Endothelial cell (in vitro differentiated cells): ENCODE measurements at regions not wholly inside any gene's neighbourhood (a gene's known extent, or its start where the extent isn't known, plus 50 kb on each side); places are given as distances from the start of the nearest gene placed in this dataset.

Experiments used
- DNase-seq: peaks from one replicate; pipeline ENCODE4 v3.0.0; 2021; ENCODE audit warnings: low spot score
- H3K27ac Mint-ChIP-seq: one replicate; pipeline ENCODE4 v1.8.0; 2021; ENCODE audit warnings: mixed read lengths, inconsistent platforms; ENCODE audit not compliant: unreplicated experiment
- H3K27me3 Mint-ChIP-seq: one replicate; pipeline ENCODE4 v1.8.0; 2021; ENCODE audit warnings: mild to moderate bottlenecking, moderate library complexity, mixed read lengths, inconsistent platforms; ENCODE audit not compliant: unreplicated experiment
- H3K36me3 Mint-ChIP-seq: one replicate; pipeline ENCODE4 v1.8.0; 2021; ENCODE audit warnings: mild to moderate bottlenecking, low read depth, mixed read lengths, inconsistent platforms; ENCODE audit not compliant: unreplicated experiment
- H3K4me1 Mint-ChIP-seq: one replicate; pipeline ENCODE4 v1.8.0; 2021; ENCODE audit warnings: mild to moderate bottlenecking, mixed read lengths, inconsistent platforms; ENCODE audit not compliant: unreplicated experiment
- H3K4me3 Mint-ChIP-seq: one replicate; pipeline ENCODE4 v1.8.0; 2021; ENCODE audit warnings: mild to moderate bottlenecking, mixed read lengths, inconsistent platforms; ENCODE audit not compliant: unreplicated experiment
- H3K9me3 Mint-ChIP-seq: one replicate; pipeline ENCODE4 v1.8.0; 2021; ENCODE audit warnings: mixed read lengths, inconsistent platforms; ENCODE audit not compliant: unreplicated experiment
- TF ChIP-seq, protein P1 (sequence below): fragments of 200-600 bp; sonication (generic); IDR thresholded peaks from one replicate; pipeline ENCODE4 v1.5.0; 2021; ENCODE audit warnings: antibody characterized with exemption; ENCODE audit not compliant: unreplicated experiment

DNA sequence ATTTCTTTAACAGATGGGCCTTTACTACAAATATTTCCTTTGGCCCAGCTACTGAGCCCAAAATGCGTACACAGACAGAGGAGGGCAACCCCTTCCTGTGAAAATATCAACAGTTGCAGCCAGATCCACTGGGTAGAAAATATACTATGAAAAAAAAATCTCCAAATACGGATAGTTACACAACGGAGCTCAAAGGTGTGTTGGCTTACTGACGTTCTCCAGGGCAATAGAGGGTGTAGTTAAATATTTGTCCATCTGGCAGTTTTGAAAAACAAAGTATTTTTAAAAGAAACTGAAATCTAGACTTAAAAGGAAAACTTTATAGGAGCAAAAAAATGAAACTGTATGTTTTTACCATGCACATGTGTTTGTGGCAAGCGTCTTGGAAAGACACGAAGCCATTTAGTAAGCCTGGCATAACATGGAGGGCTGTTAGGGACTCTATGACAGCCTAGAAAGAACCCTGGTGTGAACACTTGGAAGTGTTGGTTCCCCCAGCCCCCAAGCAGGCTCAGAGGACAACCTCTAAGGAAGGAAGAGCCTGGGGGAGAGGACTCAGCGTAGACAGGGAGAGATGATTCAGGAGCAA lies 157.8 kb upstream of the TRPM3 start:
- no peak for DNase-seq
- no peaks in the 10 kb centered on the region for H3K4me1 Mint-ChIP-seq
- no peaks in the 10 kb centered on the region for H3K36me3 Mint-ChIP-seq
- H3K9me3 Mint-ChIP-seq, result no peaks in the 10 kb centered on the region
- TF ChIP-seq, protein P1, sequence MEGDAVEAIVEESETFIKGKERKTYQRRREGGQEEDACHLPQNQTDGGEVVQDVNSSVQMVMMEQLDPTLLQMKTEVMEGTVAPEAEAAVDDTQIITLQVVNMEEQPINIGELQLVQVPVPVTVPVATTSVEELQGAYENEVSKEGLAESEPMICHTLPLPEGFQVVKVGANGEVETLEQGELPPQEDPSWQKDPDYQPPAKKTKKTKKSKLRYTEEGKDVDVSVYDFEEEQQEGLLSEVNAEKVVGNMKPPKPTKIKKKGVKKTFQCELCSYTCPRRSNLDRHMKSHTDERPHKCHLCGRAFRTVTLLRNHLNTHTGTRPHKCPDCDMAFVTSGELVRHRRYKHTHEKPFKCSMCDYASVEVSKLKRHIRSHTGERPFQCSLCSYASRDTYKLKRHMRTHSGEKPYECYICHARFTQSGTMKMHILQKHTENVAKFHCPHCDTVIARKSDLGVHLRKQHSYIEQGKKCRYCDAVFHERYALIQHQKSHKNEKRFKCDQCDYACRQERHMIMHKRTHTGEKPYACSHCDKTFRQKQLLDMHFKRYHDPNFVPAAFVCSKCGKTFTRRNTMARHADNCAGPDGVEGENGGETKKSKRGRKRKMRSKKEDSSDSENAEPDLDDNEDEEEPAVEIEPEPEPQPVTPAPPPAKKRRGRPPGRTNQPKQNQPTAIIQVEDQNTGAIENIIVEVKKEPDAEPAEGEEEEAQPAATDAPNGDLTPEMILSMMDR, result no peak
- H3K27ac Mint-ChIP-seq, result no peak overlapping the region
- H3K27me3 Mint-ChIP-seq, result no peaks in the 10 kb centered on the region
- no peak overlapping the region for H3K4me3 Mint-ChIP-seq

DNA sequence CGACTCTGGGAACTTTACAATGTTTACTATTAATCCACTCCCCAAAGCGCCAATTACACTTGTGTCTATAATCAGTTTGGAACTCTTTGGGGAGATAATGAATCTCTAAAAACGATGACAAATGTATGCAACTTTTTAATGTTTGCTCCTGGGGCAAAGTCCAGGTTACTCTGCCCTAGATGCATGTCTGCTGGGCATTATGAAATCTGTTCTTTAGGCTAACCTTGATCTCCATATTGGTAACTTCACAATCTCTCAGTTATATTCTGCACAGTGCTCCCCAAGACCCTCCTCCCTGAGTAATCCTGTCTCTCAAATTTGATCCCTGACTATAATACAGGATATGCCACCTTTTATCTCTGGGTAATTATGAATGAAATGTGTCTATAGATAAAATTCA lies 152.2 kb upstream of the TRPM3 start:
- no peaks in the 10 kb centered on the region for H3K36me3 Mint-ChIP-seq
- DNase-seq, result no peak
- H3K27ac Mint-ChIP-seq, result no peak overlapping the region
- H3K9me3 Mint-ChIP-seq, result no peaks in the 10 kb centered on the region
- no peaks in the 10 kb centered on the region for H3K27me3 Mint-ChIP-seq
- TF ChIP-seq, protein P1, result no peak
- no peaks in the 10 kb centered on the region for H3K4me1 Mint-ChIP-seq
- no peak overlapping the region for H3K4me3 Mint-ChIP-seq

DNA sequence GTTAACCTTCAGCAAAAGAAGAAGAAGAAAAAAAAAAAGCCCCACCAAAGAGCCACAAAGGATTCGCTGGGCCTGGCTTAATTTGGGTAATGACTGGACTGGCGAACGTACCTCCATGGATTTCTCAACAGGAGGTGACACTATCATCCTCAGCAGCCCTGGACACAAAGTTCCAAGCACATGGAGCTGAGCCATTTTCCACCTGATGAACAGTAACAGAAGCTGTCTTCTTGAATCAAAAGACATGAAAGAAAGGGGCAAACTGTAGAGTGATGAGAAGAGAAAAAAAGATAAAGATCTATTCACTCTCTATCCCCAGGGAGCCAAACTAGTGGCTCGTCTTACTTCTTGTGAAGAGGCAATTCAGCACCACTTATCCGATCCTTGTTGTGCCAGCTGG lies 150.2 kb upstream of the TRPM3 start:
- DNase-seq, result no peak
- Mint-ChIP-seq H3K36me3 (no peaks in the 10 kb centered on the region), H3K27ac (no peak overlapping the region), H3K4me3 (no peak overlapping the region), H3K9me3 (no peaks in the 10 kb centered on the region), H3K4me1 (no peaks in the 10 kb centered on the region), H3K27me3 (no peaks in the 10 kb centered on the region)
- TF ChIP-seq, protein P1, result no peak

DNA sequence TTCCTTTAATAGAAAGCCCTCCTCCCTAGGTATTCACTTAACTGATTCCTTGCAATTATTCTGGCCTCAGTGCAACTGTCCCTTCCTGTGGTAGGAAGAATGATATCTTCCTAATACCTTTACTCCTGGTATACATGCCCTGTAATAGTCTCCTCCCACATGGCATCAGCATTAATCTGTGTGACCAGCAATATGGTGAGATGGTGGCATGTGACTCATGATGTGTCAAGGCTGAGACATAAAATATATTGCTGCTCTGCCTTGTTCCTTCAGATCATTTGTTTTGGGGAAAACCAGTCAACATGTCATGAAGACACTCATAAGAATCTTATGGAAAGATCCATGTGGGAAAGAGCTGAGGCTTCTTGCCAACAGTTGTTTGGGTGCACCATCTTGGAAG lies 149.1 kb upstream of the TRPM3 start:
- TF ChIP-seq, protein P1, result no peak
- Mint-ChIP-seq H3K27me3 (no peaks in the 10 kb centered on the region), H3K27ac (no peak overlapping the region), H3K4me1 (no peaks in the 10 kb centered on the region), H3K4me3 (no peak overlapping the region), H3K9me3 (no peaks in the 10 kb centered on the region), H3K36me3 (no peaks in the 10 kb centered on the region)
- no peak for DNase-seq

DNA sequence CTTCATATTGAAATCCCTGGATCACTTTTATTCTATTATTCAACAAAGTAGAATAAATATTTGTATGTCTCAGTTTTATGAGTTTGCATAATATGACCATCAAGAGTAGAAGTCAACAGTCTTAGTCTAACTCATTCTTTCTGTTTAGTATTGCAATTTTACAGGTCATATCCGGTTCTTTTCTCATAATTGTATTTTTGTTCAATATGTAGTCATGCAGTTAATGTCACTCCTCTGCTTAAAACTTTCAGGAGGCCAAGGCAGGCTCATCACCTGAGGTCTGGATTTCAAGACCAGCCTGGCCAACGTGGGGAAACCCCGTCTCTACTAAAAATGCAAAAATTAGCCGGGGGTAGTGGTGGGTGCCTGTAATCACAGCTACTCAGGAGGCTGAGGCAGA lies 148.4 kb upstream of the TRPM3 start:
- TF ChIP-seq, protein P1, result no peak
- no peaks in the 10 kb centered on the region for H3K9me3 Mint-ChIP-seq
- H3K27me3 Mint-ChIP-seq, result no peaks in the 10 kb centered on the region
- no peak overlapping the region for H3K27ac Mint-ChIP-seq
- no peaks in the 10 kb centered on the region for H3K4me1 Mint-ChIP-seq
- no peak for DNase-seq
- no peak overlapping the region for H3K4me3 Mint-ChIP-seq
- H3K36me3 Mint-ChIP-seq, result no peaks in the 10 kb centered on the region
